Activated CD8-positive, alpha-beta memory T cell treated with anti-CD3 and anti-CD28 coated beads for 36 hours (primary cell): ENCODE measurements at regions not wholly inside any gene's neighbourhood (a gene's known extent, or its start where the extent isn't known, plus 50 kb on each side); places are given as distances from the start of the nearest gene placed in this dataset.

Experiments
- CTCF ChIA-PET: fragments of 350-600 bp; sonication (Branson Sonifier 250); formaldehyde crosslinking; loops from one replicate; lab custom pipeline; 2021; ENCODE audit warnings: antibody characterized with exemption; lab: Charles Lee
- POLR2A ChIA-PET: fragments of 350-600 bp; sonication (Branson Sonifier 250); formaldehyde crosslinking; loops from one replicate; lab custom pipeline; 2021; ENCODE audit warnings: antibody characterized with exemption; lab: Charles Lee

- CTCF ChIA-PET: no interaction called here
- POLR2A ChIA-PET: no interaction called here
Measured at GRCh38 chr9:88236511-88237478, 98.5 kb upstream of the SPATA31C2 start.

GRCh38 chr9:88235615-88236014, 97.3 kb upstream of the SPATA31C2 start:
- ChIA-PET POLR2A (no interaction called here), CTCF (no interaction called here)

DNA sequence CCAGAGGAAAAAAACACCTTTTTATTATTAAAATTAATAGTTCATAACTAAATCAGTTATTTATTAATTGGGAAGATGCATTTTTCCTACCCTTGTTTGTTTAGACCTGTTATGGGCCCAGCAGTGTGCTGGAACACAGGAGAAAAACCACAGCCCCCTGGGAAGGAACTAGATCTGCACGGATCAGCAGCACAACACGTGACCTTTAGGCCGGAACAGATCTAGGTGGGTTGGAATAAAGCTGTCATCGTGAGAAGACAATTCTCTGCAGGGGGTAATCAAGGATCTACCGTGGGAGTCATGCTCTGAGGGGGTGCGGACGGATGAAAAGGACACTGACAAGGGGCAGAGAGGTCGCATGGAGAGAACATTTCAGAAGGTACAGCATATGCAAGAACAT, 95.8 kb upstream of the SPATA31C2 start:
- POLR2A ChIA-PET: no interaction called here
- CTCF ChIA-PET: no interaction called here

DNA sequence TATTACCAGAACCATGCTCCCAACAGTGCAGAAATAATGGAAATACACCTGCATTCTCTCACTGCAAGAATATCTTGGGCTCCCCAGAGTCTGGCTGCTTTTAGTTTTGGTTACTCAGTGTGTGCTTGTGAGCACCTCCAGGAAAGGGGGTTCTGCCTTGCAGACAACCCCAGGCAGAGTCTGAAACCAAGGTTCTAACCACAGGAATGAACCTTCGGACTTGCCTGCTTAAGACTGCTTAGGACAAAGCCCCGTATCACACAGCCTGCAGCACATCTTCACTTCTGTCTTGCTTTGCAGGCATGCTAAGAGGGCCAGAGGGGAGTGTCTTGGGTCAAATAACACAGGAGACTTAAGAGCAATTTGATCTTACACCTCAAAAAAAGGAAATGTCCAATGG, 94.8 kb upstream of the SPATA31C2 start:
- ChIA-PET CTCF (no interaction called here), POLR2A (no interaction called here)

DNA sequence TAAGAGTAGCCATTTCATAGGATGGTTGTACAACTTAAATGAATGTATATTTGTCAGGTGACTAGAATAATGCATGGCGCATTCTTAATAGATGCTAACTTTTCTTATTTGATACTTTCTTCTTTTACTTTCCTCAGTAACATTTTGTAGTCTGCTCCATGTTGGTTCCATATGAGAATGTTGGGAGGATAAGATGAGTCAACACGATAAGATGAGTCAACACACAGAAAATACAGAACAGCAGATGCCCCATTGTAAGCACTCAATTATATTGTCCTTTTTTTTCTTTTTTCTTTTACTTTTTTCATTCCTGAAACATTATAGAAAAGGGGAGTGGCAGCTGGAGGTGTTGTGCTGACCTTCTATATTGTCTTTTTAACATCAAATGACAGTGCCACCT, 92.3 kb upstream of the SPATA31C2 start:
- CTCF ChIA-PET: no interaction called here
- POLR2A ChIA-PET: no interaction called here

DNA sequence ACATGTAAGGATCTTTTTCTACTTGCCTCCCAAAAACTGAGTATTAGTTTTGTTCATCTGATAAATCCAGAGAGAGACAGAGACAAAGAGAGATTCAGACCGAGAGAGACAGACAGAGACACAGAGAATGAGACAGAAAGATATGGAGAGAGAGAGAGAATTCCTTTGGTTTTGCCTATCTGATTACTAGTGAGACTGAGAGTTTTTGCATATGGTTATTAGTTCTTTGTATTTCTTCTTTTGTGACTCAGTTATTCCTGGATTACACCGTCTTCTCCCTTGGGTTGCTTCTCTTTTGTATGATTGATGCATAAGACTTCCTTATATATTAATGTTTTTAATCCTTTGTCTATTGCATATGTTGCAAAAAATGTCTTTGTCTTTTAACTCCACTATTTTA, 91.2 kb upstream of the SPATA31C2 start:
- ChIA-PET CTCF (no interaction called here), POLR2A (no interaction called here)

GRCh38 chr9:88224938-88225337, 86.7 kb upstream of the SPATA31C2 start:
- ChIA-PET POLR2A (no interaction called here), CTCF (interaction anchor here (0.5 kb wide), 1 partner anchor 25 kb away, joined by 5 read pairs; no protein-coding TSS in a partner anchor)

DNA sequence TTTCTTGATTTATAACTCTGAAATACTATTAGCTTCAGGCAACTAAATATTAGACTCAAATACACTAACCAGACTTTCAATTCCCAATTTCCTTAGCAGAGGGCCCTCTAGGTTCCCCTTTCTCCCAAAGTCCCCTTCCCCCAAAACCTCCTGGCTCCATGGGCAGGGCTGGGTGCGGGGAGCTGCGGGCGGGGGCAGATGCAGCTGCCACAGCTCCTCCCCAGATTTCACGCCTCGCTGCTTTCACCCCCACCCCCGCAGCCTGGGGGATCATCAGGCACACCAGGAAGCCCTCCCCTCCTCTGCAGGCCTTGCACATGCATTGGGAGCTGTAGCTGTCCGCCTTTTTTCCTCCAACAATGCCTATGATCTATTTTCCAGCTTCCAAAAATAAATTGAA, 82.8 kb upstream of the SPATA31C2 start:
- CTCF ChIA-PET: no interaction called here
- POLR2A ChIA-PET: no interaction called here

GRCh38 chr9:88220652-88221051, 82.4 kb upstream of the SPATA31C2 start:
- ChIA-PET POLR2A (no interaction called here), CTCF (no interaction called here)

- ChIA-PET CTCF (no interaction called here), POLR2A (no interaction called here)
Measured at GRCh38 chr9:88219601-88220000, 81.3 kb upstream of the SPATA31C2 start.

- ChIA-PET POLR2A (no interaction called here), CTCF (no interaction called here)
Measured at GRCh38 chr9:88218726-88219125, 80.5 kb upstream of the SPATA31C2 start.

- CTCF ChIA-PET: no interaction called here
- POLR2A ChIA-PET: no interaction called here
Measured at GRCh38 chr9:88216126-88216995, 78.1 kb upstream of the SPATA31C2 start.

DNA sequence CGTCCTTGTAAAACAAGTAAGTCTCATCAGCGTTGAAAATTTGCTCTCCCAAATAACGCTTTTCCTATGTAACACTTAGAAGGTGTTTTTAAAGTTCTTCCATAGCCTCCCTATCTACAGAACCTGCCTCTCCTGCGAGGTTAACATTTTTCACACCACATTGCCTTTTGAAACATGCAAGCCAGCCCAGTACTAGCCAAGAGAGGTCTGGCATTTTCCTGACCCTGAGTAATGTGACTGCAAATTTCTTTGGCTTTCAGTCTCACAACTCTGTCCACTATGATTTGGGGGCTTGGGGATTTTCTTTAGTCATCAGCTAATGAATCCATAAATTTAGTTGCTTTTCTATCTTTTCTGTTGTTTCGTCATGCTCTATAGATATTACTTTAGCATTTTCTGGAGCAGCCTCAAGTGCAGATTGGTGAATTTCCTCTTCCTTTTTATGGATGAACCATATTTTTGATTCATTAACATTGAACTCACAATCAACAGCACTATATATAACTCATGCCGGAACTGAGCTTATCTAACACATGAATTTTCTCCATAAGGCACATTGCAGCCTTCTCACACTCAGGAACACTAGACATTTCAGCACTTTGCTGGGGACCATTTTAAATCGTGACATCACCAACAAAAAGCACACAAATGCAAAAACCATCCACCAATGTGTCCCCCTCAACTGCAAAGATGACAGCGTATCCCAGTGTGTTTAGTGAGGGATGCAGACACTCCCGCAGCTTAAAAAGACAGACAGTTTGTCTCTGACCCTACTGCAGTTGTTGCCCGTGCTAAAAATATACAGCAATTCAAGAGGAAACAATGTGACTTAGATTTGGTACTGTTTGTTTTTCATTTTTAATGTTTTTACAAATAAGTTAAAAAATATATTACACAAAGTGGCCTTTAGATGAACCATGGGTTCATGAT, 77.2 kb upstream of the SPATA31C2 start:
- POLR2A ChIA-PET: no interaction called here

DNA sequence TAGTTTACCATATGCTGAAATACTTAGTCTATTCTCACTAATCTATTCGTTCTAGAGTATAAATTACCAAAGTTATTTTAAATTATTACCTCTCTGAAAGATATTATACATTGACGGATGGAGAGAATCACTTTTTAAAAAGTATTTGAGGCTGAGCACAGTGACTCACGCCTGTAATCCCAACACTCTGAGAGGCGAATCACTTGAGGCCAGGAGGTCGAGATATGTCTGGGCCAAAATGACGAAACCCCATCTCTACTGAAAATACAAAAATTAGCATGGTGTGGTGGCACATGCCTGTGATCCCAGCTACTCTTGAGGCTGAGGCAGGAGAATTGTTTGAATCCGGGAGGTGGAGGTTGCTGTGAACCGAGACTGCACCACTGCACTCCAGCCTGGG, 64.0 kb upstream of the SPATA31C2 start:
- ChIA-PET CTCF (no interaction called here), POLR2A (no interaction called here)

More for the DNA sequence above, 77.2 kb upstream of the SPATA31C2 start:
- CTCF ChIA-PET: no interaction called here

DNA sequence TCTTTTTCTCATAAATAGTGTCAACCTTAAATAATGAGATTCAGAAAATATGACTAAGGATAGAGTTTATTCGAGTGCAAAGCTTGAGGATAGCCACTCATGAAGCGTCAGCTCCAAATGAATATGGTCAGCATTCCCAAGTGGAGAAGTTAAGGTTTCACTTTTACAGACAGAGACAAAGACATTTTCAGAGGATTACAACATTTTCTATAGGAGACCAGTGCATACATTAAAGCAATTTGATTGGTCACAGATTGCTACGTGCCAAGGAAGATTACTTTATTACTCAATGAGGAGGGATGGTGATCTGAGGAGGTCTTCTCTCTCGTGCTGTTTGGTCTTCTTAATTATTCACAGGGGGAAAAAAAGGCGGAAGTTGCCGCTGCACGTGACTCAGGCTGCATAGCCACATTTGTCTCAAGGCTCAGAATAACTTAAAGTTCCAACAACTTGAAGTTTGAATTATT, 60.1 kb upstream of the SPATA31C2 start:
- CTCF ChIA-PET: no interaction called here
- POLR2A ChIA-PET: no interaction called here

GRCh38 chr9:88197781-88198340, 59.6 kb upstream of the SPATA31C2 start:
- POLR2A ChIA-PET: no interaction called here
- CTCF ChIA-PET: no interaction called here

DNA sequence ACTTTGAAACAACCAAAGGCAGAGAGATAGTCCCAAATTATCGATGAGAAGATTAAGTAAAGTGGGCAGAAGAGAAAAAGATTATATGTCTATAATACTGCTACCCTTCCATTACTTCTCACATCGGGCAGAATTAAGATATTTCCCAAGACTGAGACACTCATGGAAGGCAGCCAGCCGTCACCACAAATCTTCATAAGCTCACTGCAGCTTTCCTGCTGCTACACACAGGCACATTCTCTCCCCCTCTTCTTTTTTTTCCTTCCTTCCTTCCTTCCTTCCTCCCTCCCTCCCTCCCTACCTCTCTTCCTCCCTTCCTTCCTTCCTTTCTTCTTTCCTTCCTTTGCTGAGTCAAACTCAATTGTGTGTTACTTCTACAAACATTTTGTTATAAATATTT, 58.7 kb upstream of the SPATA31C2 start:
- ChIA-PET CTCF (no interaction called here), POLR2A (no interaction called here)

- POLR2A ChIA-PET: no interaction called here
- CTCF ChIA-PET: no interaction called here
Measured at GRCh38 chr9:88196142-88196790, 58.0 kb upstream of the SPATA31C2 start.

DNA sequence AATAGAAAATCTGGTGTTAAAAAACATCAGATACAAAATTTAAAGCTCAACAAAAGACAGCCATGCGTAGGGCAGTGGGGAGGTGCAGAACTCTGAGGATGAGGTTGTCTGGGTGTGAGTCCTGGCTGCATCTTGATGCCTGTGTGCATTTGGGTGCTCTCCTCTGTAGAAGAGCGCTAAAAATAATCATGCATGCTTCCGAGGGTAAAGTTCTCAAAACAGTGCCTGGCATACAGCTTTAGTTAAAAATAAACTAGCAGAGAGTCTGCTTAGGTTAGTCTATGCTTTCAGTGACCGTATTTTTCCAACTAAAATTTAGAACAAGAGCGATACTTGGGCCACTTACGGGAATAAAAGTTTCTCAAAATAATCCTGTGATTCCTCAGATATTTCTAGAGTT, 55.5 kb upstream of the SPATA31C2 start:
- CTCF ChIA-PET: no interaction called here
- POLR2A ChIA-PET: no interaction called here
